ENCODE measurements at regions not wholly inside any gene's neighbourhood (a gene's known extent, or its start where the extent isn't known, plus 50 kb on each side); places are given as distances from the start of the nearest gene placed in this dataset.
"Not testable (repeated sequence)": the region's sequence is repeated elsewhere in the genome, so short reads cannot be mapped to it uniquely, and the experiment has no call there.

GRCh38 chr6:121886223-121886830 is 450.9 kb downstream of the GJA1 start:
- H3K4me1 Mint-ChIP-seq (ENCODE audit: low read depth): no peaks in the 10 kb centered on the region
- H3K27ac Mint-ChIP-seq: no peak overlapping the region
- H3K4me3 Mint-ChIP-seq: no peak overlapping the region
- no peaks in the 10 kb centered on the region for H3K36me3 Mint-ChIP-seq (ENCODE audit: low read depth)
- H3K9me3 Mint-ChIP-seq: peaks cover 5% of the 10 kb centered on the region
- no peaks in the 10 kb centered on the region for H3K27me3 Mint-ChIP-seq

- H3K27ac Mint-ChIP-seq: no peak overlapping the region
- no peaks in the 10 kb centered on the region for H3K4me1 Mint-ChIP-seq (ENCODE audit: low read depth)
- H3K4me3 Mint-ChIP-seq: no peak overlapping the region
- no peaks in the 10 kb centered on the region for H3K36me3 Mint-ChIP-seq (ENCODE audit: low read depth)
- H3K27me3 Mint-ChIP-seq: no peaks in the 10 kb centered on the region
- peaks cover 5% of the 10 kb centered on the region for H3K9me3 Mint-ChIP-seq
Observed at GRCh38 chr6:121887724-121888123, 452.3 kb downstream of the GJA1 start.

DNA sequence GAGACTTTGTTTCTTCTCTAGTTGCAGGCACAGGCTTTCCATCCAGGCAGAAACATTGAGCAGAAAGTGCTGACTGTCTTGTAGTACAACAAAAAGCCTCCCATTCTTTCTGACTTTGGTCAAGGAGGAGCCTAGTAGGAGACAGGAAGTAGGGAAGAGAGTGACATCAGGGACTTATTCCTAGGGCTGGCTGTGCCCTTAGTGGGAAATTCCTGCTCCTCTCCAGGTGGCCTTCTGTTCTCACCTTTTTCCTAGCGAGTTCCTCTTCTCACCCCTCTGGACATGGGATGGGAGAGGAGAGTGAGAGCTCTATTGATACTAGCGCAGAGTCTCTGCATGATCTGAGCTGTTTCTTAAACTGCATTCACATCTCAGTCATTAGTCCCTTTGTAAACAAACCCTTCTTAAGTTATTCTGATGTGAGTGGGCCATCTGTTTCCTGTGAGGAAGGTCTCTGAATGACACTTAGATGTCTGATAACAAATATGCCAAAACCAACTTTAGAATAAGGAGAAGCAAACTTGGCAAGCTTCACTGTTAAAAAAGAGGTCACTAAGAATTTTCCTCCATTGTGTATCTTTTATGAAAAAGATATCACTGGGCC is 455.0 kb downstream of the GJA1 start:
- H3K36me3 Mint-ChIP-seq (ENCODE audit: low read depth): no peaks in the 10 kb centered on the region
- H3K4me3 Mint-ChIP-seq: no peak overlapping the region
- H3K9me3 Mint-ChIP-seq: peaks cover 5% of the 10 kb centered on the region
- H3K4me1 Mint-ChIP-seq (ENCODE audit: low read depth): no peaks in the 10 kb centered on the region
- H3K27ac Mint-ChIP-seq: no peak overlapping the region
- H3K27me3 Mint-ChIP-seq: no peaks in the 10 kb centered on the region

DNA sequence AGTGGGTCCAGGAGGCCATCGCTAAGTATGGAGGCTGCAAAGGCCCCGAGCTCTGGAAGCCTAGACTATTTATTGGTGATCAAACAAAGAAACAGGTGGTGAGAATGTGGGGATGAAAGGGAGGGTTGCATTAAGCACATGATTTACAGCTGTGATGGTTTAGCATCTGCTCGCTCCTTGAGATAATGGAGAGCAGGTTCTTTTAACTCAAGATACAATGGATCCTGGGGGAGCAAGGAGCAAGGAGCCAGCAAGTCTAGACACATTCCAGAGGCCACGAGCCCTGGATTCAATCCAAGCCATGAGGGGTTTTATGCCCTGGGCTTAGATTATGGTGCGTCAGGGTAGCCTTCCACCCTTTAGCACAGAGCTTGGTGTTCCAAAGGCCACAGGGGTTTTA is 460.3 kb downstream of the GJA1 start:
- H3K27ac Mint-ChIP-seq; H3K4me3 Mint-ChIP-seq; H3K4me1 Mint-ChIP-seq (ENCODE audit: low read depth); H3K9me3 Mint-ChIP-seq; H3K27me3 Mint-ChIP-seq; H3K36me3 Mint-ChIP-seq (ENCODE audit: low read depth): not testable (repeated sequence)

DNA sequence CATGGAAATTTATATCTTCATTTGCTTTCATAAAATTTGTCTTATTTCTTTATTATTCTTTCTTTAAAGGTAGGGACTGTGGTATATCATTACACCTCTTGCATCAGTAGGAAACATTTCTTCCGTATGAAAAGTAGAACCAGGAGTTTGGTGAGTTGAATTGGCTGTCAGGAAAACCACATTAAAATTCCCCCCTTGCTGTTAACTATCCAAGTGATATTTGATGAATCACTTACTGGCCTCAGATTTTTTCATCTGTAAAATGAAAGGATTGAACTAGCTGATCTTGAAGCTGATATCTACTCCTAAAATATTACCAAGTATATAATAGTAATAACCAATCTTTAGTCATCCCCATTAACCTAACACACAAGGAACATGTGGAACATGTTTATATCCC is 460.9 kb downstream of the GJA1 start:
- H3K9me3 Mint-ChIP-seq: no peaks in the 10 kb centered on the region
- no peaks in the 10 kb centered on the region for H3K36me3 Mint-ChIP-seq (ENCODE audit: low read depth)
- H3K4me3 Mint-ChIP-seq: no peak overlapping the region
- H3K27ac Mint-ChIP-seq: no peak overlapping the region
- H3K27me3 Mint-ChIP-seq: no peaks in the 10 kb centered on the region
- H3K4me1 Mint-ChIP-seq (ENCODE audit: low read depth): no peaks in the 10 kb centered on the region

GRCh38 chr6:121896771-121897170 is 461.3 kb downstream of the GJA1 start:
- Mint-ChIP-seq H3K27ac (no peak overlapping the region), H3K27me3 (no peaks in the 10 kb centered on the region), H3K36me3 (ENCODE audit: low read depth) (no peaks in the 10 kb centered on the region), H3K4me3 (no peak overlapping the region), H3K4me1 (ENCODE audit: low read depth) (no peaks in the 10 kb centered on the region), H3K9me3 (no peaks in the 10 kb centered on the region)

DNA sequence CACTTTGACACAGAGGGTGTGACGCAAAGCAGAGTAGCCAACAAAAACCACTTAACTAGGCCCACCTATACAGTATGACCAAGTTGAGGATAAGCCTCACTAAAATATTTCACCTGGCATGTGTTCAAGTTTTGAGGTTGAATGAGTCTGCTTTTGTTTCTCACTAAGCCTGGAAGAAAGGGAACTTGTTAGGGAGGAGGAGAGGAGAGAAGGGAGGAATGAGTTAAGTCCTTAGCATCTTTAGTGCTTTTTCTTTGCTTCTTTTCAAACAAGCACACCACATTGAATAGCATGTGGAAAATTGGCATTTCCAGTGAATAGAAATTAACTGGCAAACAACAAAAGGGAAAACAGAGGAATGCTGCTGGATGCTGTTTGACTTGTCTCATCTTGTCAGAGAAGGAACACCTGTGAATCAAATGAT is 461.9 kb downstream of the GJA1 start:
- Mint-ChIP-seq H3K4me3 (no peak overlapping the region), H3K36me3 (ENCODE audit: low read depth) (no peaks in the 10 kb centered on the region), H3K4me1 (ENCODE audit: low read depth) (no peaks in the 10 kb centered on the region), H3K27me3 (no peaks in the 10 kb centered on the region), H3K27ac (no peak overlapping the region), H3K9me3 (no peaks in the 10 kb centered on the region)

DNA sequence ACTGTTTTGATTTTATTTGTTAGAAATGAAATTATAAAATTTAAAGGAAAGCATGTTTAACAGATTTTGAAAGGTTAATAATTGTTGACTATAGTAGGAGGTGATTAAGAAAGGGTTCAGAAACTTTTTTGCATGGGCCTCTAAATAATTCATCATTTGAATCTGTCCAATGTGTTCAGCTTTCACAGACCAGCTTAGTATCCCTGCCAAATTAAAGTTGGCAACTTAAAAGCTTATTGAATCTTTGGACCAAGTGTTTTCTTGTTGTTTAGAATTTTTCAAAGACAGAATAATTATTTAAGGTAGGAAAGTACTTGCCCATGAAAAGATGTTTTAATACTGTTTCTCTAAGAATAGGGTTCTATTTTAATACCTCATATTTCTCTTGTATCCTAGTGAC is 466.0 kb downstream of the GJA1 start:
- H3K4me3 Mint-ChIP-seq: no peak overlapping the region
- no peak overlapping the region for H3K27ac Mint-ChIP-seq
- H3K9me3 Mint-ChIP-seq: no peaks in the 10 kb centered on the region
- H3K27me3 Mint-ChIP-seq: no peaks in the 10 kb centered on the region
- no peaks in the 10 kb centered on the region for H3K4me1 Mint-ChIP-seq (ENCODE audit: low read depth)
- no peaks in the 10 kb centered on the region for H3K36me3 Mint-ChIP-seq (ENCODE audit: low read depth)

DNA sequence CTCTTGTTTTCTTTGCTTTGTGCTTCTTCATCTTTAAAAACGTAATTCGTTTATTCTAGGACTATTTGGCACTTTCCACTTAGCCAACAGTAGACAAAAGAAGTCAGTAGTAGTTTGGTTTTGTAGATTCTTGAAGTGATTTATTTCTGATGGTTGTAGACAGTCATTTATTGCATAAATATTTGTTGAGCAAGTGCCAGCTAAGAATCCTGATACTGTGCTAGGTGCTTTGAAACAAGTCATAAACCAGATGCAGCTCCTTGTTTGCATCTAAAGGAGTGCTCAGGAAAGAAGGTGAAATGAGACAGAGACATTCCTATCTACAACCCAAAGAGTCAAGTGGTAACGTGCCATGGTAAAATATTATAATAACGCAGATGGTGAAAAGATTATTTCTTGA is 469.1 kb downstream of the GJA1 start:
- peaks cover 7% of the 10 kb centered on the region for H3K9me3 Mint-ChIP-seq
- H3K27me3 Mint-ChIP-seq: no peaks in the 10 kb centered on the region
- H3K27ac Mint-ChIP-seq: no peak overlapping the region
- no peak overlapping the region for H3K4me3 Mint-ChIP-seq
- no peaks in the 10 kb centered on the region for H3K4me1 Mint-ChIP-seq (ENCODE audit: low read depth)
- no peaks in the 10 kb centered on the region for H3K36me3 Mint-ChIP-seq (ENCODE audit: low read depth)

- H3K4me3 Mint-ChIP-seq: no peak overlapping the region
- H3K9me3 Mint-ChIP-seq: peaks cover 20% of the 10 kb centered on the region
- H3K36me3 Mint-ChIP-seq (ENCODE audit: low read depth): no peaks in the 10 kb centered on the region
- H3K27me3 Mint-ChIP-seq: no peaks in the 10 kb centered on the region
- H3K4me1 Mint-ChIP-seq (ENCODE audit: low read depth): no peaks in the 10 kb centered on the region
- H3K27ac Mint-ChIP-seq: no peak overlapping the region
Observed at GRCh38 chr6:121912905-121913304, 477.5 kb downstream of the GJA1 start.

DNA sequence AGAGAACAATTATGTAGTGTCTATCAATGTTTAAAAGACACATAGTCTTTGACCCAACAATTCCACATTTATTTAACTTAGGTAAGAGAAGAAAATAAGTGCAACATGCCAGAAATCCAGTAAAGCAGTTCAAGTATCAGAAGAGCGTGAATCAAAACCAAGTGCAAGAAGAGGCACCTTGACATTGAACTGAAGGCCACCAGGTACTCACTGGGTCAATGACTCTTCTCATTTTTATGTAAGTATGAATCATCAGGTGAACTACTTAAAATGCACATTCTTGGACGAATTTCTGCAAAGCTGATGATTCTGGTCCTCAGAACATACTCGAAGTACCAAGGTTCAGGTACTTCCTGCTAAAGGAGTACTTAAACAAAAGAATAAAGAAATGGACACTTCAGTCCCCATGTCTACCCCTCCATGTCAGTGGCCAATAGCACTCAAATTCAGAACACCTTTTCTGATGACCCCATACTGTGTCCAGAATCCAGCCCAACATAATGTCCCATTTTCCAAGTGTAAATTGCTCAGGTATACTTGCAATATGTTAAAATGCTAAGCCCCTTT is 481.9 kb downstream of the GJA1 start:
- Mint-ChIP-seq H3K36me3 (ENCODE audit: low read depth) (no peaks in the 10 kb centered on the region), H3K27ac (no peak overlapping the region), H3K27me3 (peaks cover 2% of the 10 kb centered on the region), H3K9me3 (peaks cover 6% of the 10 kb centered on the region), H3K4me1 (ENCODE audit: low read depth) (no peaks in the 10 kb centered on the region), H3K4me3 (no peak overlapping the region)

- Mint-ChIP-seq H3K9me3 (peaks cover 6% of the 10 kb centered on the region), H3K27me3 (peaks cover 2% of the 10 kb centered on the region), H3K36me3 (ENCODE audit: low read depth) (no peaks in the 10 kb centered on the region), H3K4me1 (ENCODE audit: low read depth) (no peaks in the 10 kb centered on the region), H3K4me3 (no peak overlapping the region), H3K27ac (no peak overlapping the region)
Observed at GRCh38 chr6:121917834-121918559, 481.5 kb upstream of the HSF2 start.

- Mint-ChIP-seq H3K4me1 (ENCODE audit: low read depth) (peaks cover 8% of the 10 kb centered on the region), H3K4me3 (no peak overlapping the region), H3K27ac (no peak overlapping the region), H3K9me3 (no peaks in the 10 kb centered on the region), H3K36me3 (ENCODE audit: low read depth) (no peaks in the 10 kb centered on the region), H3K27me3 (peaks cover 2% of the 10 kb centered on the region)
Observed at GRCh38 chr6:121920616-121921015, 478.8 kb upstream of the HSF2 start.

- no peak overlapping the region for H3K4me3 Mint-ChIP-seq
- no peaks in the 10 kb centered on the region for H3K36me3 Mint-ChIP-seq (ENCODE audit: low read depth)
- H3K4me1 Mint-ChIP-seq (ENCODE audit: low read depth): peaks cover 9% of the 10 kb centered on the region
- no peak overlapping the region for H3K27ac Mint-ChIP-seq
- H3K9me3 Mint-ChIP-seq: no peaks in the 10 kb centered on the region
- no peaks in the 10 kb centered on the region for H3K27me3 Mint-ChIP-seq
Observed at GRCh38 chr6:121925024-121925423, 474.4 kb upstream of the HSF2 start.

DNA sequence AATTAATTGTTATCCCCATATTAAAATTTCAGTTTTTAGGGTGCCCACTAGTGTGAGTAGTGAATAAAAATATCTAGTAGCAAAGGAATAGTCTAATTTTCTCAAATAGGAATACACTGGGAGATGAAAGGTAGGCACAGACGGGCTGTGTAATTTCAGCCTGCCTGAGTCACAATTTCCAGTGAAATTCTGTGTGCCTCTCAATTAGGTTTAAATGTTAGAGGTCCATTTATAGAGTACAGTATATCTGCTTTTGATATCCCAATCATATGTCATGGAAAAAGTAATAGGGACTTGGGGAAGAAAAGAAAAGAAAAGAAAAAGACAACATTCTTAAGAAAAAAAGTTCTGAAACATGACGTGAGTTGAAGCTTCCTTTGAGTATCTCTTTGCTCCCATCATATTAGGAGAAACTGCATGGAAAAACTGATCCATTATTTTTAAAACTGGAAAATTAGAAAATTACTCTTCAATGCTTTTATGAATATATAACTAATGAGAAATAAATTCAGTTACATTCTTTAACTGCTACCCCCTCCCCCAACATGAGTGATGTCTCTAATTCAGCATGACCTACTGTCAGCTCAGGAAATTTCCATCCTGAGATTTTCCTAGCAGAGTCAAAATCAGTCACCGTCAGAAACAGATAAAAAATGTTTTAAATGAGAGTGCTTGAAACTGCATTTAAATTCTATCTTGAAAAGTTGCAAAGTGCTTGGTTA is 473.8 kb upstream of the HSF2 start:
- H3K36me3 Mint-ChIP-seq (ENCODE audit: low read depth): no peaks in the 10 kb centered on the region
- H3K4me3 Mint-ChIP-seq: no peak overlapping the region
- H3K4me1 Mint-ChIP-seq (ENCODE audit: low read depth): peaks cover 9% of the 10 kb centered on the region
- H3K27ac Mint-ChIP-seq: no peak overlapping the region
- H3K9me3 Mint-ChIP-seq: no peaks in the 10 kb centered on the region
- no peaks in the 10 kb centered on the region for H3K27me3 Mint-ChIP-seq

Measured in stimulated activated naive CD8-positive, alpha-beta T cell treated with anti-CD3 and anti-CD28 coated beads, Interleukin-15, Interleukin-2, amounts not matched to agents 100 ng/mL and 50 ng/mL, for 24 hours (primary cell).